H4 (cell line): ENCODE measurements at regions not wholly inside any gene's neighbourhood (a gene's known extent, or its start where the extent isn't known, plus 50 kb on each side); places are given as distances from the start of the nearest gene placed in this dataset.
"Not testable (repeated sequence)": the region's sequence is repeated elsewhere in the genome, so short reads cannot be mapped to it uniquely, and the experiment has no call there.

Experiments used
- DNase-seq: peaks from one replicate; pipeline ENCODE4 v3.0.0-alpha.2; 2015; ENCODE audit warnings: low spot score

DNA sequence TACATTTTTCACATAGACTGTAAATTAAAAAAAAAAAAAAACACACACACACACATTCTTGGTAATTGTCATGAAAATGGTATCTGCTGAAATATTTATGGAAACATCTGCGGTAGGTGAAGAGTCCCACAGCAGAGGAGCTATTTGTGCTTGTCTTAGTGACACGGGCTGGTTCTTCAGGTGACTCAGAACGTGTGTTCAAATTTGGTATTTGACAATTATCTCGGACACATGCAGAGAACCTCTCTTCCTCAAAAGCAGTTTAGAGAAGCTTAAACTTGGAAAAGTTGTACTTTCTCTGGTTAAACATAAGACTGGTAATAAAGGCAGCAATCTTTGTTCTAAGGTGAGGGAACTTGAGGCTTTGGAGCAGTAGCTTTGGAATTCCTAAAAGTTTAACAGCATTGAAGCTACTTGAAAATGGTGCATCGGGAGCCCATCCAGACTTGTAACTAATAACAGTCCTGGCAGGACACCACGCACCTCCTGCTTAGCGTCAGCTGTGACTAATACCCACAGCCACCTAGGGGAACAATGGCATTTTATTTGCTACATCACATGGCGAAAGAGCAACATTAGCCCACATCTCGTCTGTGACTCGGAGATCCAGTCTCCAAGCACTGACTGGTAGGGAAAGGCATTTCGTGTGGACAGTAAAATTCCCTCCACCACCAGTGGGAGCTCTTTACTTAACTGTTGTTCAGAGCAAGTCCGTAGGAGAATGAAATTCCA, 1505.1 kb upstream of the SLC10A2 start:
- peak; percentile 82 for DNase-seq

DNA sequence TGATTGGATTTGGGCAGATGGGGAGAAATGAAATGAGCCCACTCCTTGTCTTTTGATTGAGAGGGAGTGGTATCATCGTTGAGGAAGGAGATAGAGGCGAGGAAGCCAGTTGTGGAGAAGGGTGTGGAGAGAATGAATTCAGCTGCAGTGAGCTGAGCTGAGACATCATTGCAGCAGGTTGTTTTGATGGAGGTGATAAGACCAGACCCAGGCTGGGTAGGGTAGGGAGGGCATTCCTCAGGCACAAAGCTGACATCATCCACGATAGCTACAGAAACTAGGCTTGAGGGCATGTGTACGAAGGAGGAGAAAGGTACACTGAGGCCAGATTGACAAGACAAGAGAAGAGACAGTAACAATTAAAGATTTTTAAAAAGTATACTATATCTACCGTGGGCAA, 1500.9 kb upstream of the SLC10A2 start:
- DNase-seq, result no peak

DNA sequence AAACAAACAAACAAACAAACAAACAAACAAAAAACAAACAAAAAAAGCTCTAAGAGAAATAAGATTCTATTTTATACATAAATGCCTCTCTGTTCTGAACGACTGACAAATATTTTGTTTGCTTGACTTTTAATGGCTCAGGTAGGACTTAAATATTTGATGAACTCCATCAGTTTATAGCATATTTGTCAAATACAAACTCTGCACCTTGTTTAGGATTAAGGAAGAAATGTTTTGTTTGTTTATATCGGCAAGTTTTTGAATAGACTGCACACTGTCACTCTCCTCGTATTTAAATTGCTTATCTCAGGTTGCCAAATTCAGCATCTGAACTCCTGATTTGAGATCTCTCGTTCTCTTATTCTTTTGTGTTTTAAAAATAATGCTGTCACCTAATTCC, 1499.7 kb upstream of the SLC10A2 start:
- DNase-seq, result no peak

DNA sequence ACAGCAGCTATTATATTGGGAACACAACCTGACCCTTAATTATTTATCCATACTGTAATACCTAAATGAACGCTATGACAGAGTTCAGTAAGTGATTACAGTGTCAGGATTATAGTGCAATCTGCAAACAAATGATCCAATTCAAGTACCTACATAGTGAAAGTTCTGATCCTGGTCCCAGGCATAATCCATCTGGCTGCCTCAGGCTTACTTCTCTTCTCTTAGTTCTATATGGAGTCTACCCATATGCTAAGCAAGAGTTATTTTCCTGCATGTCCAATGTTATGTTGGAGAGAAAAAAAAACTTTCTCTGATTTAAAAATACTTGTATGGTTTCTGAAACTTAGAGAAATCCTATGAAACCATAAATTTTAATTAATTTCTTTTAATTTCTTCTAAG, 1487.7 kb upstream of the SLC10A2 start:
- no peak for DNase-seq

DNA sequence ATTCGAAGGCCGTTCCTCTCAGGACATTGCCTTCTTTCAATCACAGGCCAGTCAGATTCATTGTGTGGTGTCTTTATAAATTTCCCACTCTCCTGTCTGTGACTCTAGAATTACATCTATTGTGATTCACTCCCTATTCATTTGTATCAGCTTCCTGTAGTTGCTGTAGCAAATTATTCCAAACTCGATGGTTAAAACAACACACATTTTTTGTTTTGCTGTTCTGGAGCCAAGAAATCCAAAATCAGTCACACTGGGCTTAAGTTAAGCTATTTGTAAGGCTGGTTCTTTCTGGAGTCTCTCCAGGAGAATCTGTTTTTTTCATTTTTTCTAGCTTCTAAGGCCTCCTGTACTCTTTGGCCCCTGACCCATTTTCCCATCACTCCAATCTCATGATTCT, 1487.0 kb upstream of the SLC10A2 start:
- DNase-seq, result no peak

DNA sequence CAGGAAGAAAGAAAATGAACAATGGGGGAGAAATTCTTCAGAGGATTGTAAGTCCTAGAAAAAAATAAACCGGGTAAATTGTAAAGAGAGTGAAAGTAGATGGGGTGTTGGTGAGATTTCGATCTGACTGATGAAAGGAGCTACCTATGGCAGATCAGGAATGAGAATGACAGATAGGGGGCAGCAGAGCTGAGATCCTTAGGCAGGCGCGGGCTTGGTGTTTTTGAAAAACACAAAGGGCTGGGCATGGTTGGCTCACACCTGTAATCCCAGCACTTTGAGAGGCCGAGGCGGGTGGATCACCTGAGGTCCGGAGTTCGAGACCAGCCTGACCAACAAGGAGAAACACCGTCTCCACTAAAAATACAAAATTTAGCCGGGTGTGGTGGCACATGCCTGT, 1468.6 kb upstream of the SLC10A2 start:
- DNase-seq, result no peak

DNA sequence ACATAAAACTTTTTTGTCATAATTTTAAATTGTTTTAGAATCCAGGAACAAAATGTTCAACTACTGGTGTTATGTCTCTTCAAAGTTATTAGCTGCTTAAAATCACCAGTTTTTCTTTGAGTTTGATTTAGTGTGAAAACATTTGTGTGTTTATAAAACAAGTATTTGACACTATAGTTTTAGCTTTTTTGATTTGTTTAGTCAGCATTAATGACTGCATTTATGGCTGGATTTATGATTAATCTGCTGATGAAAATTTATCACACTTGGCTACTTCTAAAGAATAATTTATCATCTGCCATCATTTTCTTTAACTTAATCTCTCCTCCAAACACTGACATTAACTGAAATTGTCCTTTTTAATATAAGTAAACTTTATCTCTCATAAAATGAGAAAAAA, 1465.9 kb upstream of the SLC10A2 start:
- no peak for DNase-seq

DNA sequence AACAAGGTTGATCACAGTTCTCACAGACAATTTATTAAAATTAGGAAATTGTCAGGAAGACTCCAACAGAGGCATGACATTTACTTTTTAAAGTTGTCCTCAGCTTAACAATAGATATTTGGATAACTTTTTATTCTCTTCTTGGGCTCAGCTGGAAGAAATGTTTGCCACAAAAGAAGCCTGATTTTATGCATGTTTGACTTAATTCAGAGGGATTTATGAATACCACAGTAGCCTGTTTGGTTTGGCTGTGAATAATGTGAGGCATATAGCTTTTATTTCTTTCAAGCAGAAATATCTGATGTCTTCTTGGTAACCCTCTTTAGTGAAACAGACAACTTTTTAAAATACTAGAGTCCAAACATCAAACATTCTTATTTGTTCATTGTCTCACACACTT, 1464.5 kb upstream of the SLC10A2 start:
- no peak for DNase-seq

DNA sequence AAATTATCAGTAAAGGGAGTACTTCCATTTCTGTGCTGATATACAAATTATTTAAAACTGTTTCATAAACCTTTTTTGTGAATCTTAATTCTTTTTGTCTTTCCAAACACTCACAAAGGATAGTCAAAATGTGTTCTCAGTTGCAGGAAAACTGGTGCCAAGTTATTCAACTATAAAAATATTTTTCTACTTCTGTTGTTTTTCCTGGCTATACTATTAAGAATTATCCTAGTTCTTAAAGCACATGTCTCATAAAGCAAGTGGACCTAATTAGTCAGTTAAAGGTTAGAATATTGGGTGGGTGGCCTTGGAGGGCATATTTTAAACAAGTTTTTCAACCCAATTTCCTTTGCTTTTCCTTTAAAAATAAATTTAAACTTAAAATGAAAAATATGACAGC, 1460.3 kb upstream of the SLC10A2 start:
- DNase-seq, result no peak

DNA sequence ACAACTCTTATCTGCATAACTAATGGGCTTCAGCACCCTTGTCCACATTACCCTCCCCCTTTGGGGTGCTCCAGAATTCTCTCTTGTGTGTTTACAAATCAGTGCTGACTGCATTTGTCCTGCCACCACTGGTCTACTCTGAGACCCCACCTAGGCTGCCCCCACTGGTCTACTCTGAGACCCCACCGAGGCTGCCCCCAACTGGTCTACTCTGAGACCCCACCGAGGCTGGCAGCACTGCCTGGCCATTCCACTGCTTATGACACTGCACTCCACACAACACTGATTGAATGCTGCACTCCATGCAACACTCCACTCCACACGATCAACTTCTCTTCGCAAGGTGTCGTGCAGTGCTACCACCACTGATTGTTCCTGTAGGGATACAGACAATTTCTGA, 1459.2 kb upstream of the SLC10A2 start:
- no peak for DNase-seq

DNA sequence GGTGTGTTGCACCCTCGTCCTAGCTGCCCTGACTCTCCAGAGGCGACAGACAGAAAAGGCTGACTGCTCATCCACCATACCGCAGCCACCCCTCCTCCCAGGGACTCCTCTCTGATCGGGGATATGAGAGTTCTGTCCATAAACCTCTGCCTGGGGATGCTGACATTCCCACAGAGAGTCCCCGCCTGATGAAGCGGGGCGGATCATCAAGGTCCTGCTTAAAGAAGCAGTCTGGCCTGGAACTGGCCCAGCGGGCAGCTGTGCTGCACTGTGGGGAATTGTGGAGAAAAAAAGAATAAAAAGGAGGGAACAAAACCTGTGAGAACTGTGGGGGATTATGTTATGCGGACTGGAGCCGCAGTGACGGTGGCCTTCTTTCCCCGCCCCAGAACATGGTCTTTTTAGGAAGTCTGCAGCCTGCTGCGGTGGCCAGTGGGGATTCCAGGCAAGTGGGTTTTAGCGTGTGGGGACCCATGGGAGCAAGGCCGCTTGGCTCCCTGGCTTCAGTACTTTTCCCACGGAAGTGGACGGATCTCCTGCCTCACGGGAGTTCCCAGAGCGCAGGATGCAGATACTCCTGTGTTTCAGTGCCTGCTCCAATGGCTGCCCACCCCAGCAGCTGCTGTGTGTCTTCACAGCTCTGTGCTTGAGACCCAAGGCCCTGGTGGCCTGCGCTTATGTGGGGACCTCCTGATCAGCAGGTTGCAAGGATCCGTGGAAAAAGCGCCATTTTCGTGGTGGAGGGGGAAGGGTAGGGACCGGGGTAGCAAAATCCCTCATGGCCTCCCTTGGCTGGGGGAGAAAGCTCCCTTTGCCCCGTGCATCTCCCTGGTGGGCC, 1456.2 kb upstream of the SLC10A2 start:
- DNase-seq, result no peak

DNA sequence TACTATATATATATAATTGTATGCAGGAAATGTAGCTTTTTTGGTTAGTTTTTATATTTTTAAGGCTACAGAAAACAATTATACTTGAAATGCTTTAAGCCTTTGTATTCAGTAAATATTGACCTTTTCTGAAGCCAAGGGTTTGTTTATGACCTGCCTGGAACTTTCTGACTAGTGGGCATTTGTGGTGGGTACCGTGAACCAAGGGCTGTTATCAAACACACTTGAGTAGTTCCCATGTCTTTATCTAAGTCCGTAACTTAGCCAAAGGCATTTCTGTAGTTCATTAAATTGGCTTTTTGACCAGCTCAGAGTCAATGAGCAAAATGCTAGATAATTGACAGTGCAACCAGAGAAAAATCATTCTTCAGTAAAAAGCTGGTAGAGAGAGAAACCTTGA, 1444.2 kb upstream of the SLC10A2 start:
- no peak for DNase-seq

DNA sequence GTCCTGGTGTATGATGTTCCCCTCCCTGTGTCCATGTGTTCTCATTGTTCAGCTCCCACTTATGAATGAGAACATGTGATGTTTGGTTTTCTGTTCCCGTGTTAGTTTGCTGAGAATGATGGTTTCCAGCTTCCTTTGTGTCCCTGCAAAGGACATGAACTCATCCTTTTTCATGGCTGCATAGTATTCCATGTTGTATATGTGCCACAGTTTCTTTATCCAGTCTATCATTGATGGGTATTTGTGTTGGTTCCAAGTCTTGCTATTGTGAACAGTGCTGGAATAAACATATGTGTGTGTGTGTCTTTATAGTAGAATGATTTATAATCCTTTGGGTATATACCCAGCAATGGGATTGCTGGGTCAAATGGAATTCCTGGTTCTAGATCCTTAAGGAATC, 1427.3 kb upstream of the SLC10A2 start:
- DNase-seq, result not testable (repeated sequence)

DNA sequence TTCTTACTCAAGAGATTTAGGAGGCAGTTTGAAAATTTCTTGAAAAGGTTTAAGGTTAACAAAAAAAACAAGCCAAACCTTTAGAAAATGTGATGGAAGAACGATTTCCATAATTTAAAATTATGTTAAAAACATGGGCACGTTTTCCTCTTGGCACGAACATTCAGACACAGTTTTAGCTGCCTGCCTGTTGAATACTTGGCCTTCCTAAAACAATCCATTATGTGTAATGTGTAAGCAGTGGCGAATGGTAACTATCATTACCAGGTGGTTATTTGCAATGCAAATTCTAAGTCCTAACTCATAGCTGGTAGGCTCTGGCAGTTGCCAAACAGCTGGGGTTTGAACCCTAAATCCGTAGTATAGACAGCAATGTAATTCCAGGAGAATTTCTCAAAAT, 1425.7 kb upstream of the SLC10A2 start:
- DNase-seq, result no peak

DNA sequence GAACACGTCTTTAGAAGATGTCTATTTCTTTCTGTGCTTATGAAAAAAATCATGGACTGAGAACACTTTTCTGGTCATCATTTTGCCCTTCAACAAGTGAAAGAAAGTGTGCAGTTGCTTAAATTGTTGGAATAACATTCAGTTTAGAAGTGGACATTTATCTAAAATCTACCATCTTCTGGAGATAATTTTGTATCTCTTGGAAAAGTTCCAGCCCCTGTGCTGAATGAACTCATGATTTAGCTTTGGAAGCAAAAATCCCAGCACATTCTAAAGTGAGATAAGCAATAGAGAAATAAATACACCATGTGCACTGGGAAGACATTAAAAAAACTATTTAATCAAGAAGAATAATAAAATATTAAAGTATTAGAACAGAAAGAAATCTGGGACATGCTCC, 1420.8 kb upstream of the SLC10A2 start:
- no peak for DNase-seq

DNA sequence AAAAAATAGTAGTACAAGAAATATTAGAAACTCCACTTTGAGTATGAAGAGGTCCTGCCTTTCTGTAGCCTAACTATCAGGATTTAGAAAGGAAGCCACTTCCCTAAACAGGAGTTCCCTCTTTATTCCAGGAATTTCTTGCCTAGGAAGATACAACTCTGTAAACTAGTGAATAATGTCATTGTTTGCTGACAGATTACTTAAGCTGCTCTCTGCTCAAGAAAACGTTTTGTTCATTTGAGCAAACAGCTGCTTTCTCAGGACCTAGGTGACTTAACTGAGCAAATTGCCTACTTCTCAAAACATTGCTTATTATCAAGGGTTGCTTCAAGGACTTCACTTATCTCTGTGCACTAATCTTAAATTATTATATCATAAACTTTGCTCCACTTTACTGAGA, 1419.4 kb upstream of the SLC10A2 start:
- DNase-seq, result no peak

DNA sequence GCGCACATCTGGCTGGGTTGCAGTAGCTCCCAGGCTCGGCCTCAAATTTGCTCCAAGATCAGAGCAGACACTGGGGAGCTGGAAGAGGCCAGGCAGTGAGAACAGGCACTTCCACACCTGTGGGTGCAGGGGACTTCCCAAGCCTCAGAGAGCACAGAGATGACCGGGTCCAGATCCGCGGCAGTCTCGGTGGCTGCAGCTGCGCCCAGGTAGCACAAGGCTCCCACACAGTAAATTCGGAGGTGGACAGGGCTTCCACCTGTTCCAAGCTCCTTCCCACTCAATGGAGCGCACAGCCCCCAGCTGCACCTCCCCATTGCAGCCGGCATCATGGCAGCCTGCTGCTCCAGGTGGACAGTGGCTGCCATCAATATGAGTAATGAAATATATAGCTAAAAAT, 1417.4 kb upstream of the SLC10A2 start:
- DNase-seq, result no peak

DNA sequence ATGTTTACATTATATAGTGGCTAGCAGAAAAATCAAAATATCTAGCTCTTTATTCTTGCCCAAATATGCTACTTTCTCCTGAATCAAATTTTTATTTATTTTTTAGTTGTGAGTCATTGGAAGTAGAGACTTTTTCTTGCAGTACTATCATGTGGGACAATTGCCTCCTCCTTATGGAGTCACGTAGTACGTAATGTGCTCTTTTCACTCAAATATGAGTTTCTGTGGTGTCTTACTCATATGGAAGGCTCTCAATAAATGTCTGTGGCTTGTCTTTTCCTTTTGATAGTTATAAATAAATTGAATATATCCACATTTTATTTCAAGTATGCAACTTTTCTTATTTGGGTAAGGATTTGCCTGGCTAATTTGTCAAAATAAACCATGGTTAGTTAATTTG, 1411.0 kb upstream of the SLC10A2 start:
- peak; percentile 5 for DNase-seq

DNA sequence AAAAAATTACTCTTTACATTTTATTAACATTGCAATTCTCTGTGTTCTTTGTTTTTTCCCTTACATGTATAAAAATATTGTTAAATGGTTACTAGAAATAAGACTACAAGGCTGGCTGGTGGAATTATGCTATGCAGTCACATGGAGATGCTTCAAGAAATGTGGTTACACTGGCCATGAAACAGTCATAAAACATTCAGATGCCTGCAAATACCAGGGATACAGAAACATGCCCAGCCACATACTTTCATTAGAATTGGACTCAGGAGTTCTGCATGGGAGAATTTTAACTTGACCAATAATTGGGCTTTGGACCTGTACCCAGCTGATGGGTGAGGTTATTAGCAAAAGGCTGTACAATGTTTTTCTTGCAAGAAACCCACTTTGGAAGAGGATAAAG, 1407.7 kb upstream of the SLC10A2 start:
- no peak for DNase-seq

DNA sequence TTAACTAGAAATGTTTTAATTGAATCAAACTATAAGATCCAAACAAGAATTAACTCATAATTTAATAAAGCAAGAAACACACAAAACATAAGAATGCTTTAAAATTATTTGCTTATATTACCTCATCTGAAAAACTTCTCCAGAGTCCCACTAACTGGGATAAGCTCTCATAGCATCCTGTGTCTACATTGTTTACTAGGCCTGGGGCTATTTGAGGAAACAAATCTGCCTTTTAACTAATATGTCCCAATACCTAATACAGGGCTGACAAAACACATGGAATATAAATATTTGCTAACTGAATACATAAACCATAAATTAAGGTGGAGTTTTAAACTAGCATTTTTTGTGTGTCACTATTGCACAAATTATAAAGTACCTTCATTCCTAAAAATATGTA, 1399.8 kb upstream of the SLC10A2 start:
- peak; percentile 20 for DNase-seq

DNA sequence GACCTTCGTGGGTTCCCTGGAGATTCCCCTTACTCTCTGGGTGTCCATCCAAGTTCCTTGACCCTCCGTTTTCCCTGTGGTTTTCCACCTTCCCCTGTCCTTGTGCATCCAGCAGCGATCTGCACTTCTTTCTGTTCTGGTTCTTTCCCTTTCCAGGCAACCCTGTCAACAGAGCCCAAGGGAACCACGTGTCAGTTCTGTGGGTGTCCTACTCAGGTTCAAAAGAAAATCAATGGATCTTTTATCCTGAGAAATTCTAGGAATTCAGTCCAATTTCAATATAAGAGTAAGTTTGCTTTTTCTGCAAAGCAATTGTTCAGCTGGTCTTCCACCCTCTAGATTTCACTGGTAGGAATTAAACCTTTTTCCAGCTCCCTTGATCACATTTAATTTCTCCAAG, 1394.8 kb upstream of the SLC10A2 start:
- no peak for DNase-seq

DNA sequence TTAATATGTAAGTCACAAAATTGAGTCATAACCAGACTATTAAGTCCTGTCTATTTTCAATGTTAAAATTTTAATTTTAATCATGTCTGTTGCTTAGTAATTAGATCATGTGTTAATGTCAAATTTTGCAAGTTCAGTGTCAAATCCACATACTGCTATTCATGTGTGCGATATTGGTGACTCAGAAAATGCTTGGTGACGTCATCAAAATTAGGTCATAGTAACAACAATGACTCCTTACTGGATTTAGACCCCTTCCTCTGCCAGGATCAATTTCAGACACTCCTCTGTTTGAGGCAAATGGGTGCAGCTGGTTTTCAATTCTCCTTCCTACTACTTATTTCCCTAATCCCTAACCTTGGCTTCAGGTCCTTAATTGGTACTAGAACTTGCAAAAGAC, 1394.3 kb upstream of the SLC10A2 start:
- DNase-seq, result peak; percentile 3

DNA sequence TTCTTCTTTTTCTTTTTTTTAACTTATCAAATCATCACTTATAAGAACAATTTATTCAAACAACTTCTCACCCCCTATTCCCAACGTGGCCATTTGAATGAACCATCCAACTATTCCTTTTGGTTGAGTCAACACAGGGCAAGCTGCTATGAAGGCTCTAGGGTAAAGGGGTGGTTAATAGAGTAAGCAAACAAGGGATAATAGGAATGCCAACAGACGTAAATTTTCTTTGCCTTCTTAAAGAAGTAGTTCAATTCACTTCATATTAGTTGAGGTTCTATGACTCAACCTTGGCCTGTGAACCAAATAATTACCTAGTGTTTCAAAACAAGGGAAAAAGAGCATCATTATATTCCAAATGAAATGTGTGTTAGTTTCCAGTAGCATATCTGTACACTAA, 1383.8 kb upstream of the SLC10A2 start:
- DNase-seq, result no peak

DNA sequence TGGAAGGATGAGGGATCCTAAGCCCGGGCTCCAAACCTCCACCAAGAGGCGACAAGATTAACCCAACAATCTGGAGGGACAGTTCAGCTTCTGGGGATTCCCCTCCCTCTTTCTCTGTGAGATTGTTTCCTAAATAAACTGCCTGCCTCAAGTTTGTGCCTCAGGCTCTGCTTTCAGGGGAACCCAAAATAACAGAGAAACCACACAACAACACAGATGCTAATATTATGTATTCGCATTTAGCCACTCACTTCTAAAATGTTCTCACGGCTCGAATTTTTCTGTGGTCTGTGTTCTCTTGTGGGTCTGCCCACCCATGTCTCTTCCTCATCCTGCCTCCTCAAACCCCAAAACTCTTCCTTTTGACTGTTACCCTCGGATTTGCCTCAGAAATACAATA, 1381.1 kb upstream of the SLC10A2 start:
- no peak for DNase-seq
